Stimulated activated CD8-positive, alpha-beta memory T cell treated with anti-CD3 and anti-CD28 coated beads, Interleukin-12 subunit alpha, Interleukin-12 subunit beta, amount 100 ng/mL, for 24 hours (primary cell): ENCODE measurements at regions not wholly inside any gene's neighbourhood (a gene's known extent, or its start where the extent isn't known, plus 50 kb on each side); places are given as distances from the start of the nearest gene placed in this dataset.
"Not testable (repeated sequence)": the region's sequence is repeated elsewhere in the genome, so short reads cannot be mapped to it uniquely, and the experiment has no call there.

ENCODE experiments used
- DNase-seq: peaks from one replicate; pipeline ENCODE4 v3.0.0-alpha.2; 2020; ENCODE audit errors: extremely low read depth

- no peak for DNase-seq
Measured at GRCh38 chr10:78210548-78210947, 176.9 kb downstream of the RPS24 start.

- no peak for DNase-seq
Measured at GRCh38 chr10:78210976-78211375, 177.3 kb downstream of the RPS24 start.

- DNase-seq = no peak
Measured at GRCh38 chr10:78211561-78212051, 177.9 kb downstream of the RPS24 start.

- no peak for DNase-seq
Measured at GRCh38 chr10:78212060-78212785, 178.6 kb downstream of the RPS24 start.

GRCh38 chr10:78212786-78213175 is 179.1 kb downstream of the RPS24 start:
- no peak for DNase-seq

GRCh38 chr10:78214955-78215354 is 181.3 kb downstream of the RPS24 start:
- no peak for DNase-seq

GRCh38 chr10:78215645-78216044 is 182.0 kb downstream of the RPS24 start:
- DNase-seq = no peak

- DNase-seq = no peak
Measured at GRCh38 chr10:78217336-78217735, 183.7 kb downstream of the RPS24 start.

- no peak for DNase-seq
Measured at GRCh38 chr10:78218798-78219490, 185.3 kb downstream of the RPS24 start.

- not testable (repeated sequence) for DNase-seq
Measured at GRCh38 chr10:78219568-78219967, 185.9 kb downstream of the RPS24 start.

- no peak for DNase-seq
Measured at GRCh38 chr10:78220781-78221180, 187.1 kb downstream of the RPS24 start.

- DNase-seq = no peak
Measured at GRCh38 chr10:78222096-78222790, 188.6 kb downstream of the RPS24 start.

GRCh38 chr10:78223088-78223487 is 189.4 kb downstream of the RPS24 start:
- DNase-seq = no peak

GRCh38 chr10:78224602-78225001 is 190.9 kb downstream of the RPS24 start:
- no peak for DNase-seq

- no peak for DNase-seq
Measured at GRCh38 chr10:78225594-78225993, 191.9 kb downstream of the RPS24 start.

GRCh38 chr10:78229489-78229888 is 195.8 kb downstream of the RPS24 start:
- no peak for DNase-seq

GRCh38 chr10:78229950-78230675 is 196.4 kb downstream of the RPS24 start:
- no peak for DNase-seq

- DNase-seq = no peak
Measured at GRCh38 chr10:78231327-78231726, 197.7 kb downstream of the RPS24 start.

GRCh38 chr10:78231939-78232338 is 198.3 kb downstream of the RPS24 start:
- no peak for DNase-seq

- no peak for DNase-seq
Measured at GRCh38 chr10:78236416-78237015, 202.9 kb downstream of the RPS24 start.

- DNase-seq = not testable (repeated sequence)
Measured at GRCh38 chr10:78237951-78238350, 204.3 kb downstream of the RPS24 start.

GRCh38 chr10:78247266-78247665 is 213.6 kb downstream of the RPS24 start:
- no peak for DNase-seq
